ENCODE measurements at regions not wholly inside any gene's neighbourhood (a gene's known extent, or its start where the extent isn't known, plus 50 kb on each side); places are given as distances from the start of the nearest gene placed in this dataset.

DNA sequence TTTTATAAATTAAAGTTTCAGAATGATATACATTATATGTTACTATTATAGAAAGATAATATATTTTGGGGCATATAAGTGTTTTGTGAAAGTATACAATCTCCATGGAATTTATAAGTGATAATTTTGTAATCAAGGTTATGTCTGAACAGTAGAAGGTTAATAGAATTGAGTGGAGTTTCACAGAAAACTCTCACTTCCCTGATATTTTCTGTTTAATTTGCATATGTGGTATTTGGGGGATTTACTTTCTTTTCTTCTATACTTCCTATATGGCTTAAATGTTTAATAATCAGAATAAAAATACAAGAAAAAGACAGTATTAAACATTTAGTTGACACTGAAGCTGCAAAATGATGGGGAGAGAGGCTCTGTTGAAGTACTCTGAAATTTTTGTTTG lies 848.5 kb downstream of the DACH1 start:
- TF ChIP-seq, protein P1, sequence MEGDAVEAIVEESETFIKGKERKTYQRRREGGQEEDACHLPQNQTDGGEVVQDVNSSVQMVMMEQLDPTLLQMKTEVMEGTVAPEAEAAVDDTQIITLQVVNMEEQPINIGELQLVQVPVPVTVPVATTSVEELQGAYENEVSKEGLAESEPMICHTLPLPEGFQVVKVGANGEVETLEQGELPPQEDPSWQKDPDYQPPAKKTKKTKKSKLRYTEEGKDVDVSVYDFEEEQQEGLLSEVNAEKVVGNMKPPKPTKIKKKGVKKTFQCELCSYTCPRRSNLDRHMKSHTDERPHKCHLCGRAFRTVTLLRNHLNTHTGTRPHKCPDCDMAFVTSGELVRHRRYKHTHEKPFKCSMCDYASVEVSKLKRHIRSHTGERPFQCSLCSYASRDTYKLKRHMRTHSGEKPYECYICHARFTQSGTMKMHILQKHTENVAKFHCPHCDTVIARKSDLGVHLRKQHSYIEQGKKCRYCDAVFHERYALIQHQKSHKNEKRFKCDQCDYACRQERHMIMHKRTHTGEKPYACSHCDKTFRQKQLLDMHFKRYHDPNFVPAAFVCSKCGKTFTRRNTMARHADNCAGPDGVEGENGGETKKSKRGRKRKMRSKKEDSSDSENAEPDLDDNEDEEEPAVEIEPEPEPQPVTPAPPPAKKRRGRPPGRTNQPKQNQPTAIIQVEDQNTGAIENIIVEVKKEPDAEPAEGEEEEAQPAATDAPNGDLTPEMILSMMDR (IDR thresholded peaks at IDR 0.05) = no peak
- no peak for TF ChIP-seq ZFX (IDR thresholded peaks at IDR 0.05; ENCODE audit: borderline replicate concordance)
- no peak overlapping the region for H3K27ac ChIP-seq

DNA sequence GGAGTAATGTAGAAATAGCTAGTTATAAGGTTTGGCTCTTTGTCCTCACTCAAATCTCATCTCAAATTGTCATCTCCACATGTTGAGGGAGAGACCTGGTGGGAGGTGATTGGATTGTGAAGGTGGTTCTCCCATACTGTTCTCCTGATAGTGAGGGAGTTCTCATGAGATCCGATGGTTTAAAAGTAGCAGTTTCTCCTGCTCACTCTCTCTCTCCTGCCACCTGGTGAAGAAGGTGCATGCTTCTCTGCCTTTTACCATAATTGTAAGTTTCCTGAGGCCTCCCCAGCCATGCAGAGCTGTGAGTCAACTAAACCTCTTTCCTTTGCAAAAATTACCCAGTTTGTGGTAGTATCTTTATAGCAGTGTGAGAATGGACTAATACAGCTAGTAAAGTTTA lies 849.4 kb downstream of the DACH1 start:
- TF ChIP-seq, protein P1 (IDR thresholded peaks at IDR 0.05) = peak; percentile 28; the same call in 1 of the 2 replicates
- TF ChIP-seq ZFX (IDR thresholded peaks at IDR 0.05; ENCODE audit: borderline replicate concordance) = no peak
- no peak overlapping the region for H3K27ac ChIP-seq

DNA sequence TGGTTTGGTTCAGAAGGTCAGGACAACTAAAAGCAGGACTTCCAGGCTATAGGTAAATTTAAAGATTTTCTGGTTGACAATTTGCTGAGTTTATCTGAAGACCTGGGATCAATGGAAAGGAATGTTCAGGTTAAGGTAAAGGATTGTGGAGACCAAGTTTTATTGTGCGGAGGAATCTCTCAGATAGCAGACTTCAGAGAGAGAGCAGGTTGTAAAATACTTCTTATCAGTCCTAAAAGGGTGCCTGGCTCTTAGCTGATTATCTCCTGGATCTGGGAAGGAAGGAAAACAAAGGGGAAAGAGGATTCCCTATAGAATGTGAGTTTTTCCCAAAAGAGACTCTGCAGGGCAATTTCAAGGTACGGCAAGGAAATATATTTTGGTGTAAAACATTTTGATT lies 851.5 kb downstream of the DACH1 start:
- no peak for TF ChIP-seq ZFX (IDR thresholded peaks at IDR 0.05; ENCODE audit: borderline replicate concordance)
- TF ChIP-seq, protein P1 (IDR thresholded peaks at IDR 0.05) = no peak
- H3K27ac ChIP-seq = no peak overlapping the region

DNA sequence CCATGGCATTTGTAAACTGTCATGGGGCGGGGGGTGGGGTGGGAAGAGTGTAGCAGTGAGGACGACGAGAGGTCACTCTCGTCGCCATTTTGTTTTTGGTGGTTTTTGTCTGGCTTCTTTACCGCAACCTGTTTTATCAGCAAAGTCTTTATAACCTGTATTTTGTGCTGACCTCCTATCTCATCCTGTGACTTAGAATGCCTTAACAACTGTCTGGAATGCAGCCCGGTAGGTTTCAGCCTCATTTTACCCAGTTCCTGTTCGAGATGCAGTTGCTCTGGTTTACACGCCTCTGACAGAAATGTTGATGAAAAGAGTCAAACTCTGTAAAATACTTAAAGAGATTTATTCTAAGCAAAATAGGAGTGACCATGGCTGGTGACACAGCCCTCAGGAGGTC lies 852.0 kb downstream of the DACH1 start:
- TF ChIP-seq, protein P1 (IDR thresholded peaks at IDR 0.05) = no peak
- no peak for TF ChIP-seq ZFX (IDR thresholded peaks at IDR 0.05; ENCODE audit: borderline replicate concordance)
- no peak overlapping the region for H3K27ac ChIP-seq

DNA sequence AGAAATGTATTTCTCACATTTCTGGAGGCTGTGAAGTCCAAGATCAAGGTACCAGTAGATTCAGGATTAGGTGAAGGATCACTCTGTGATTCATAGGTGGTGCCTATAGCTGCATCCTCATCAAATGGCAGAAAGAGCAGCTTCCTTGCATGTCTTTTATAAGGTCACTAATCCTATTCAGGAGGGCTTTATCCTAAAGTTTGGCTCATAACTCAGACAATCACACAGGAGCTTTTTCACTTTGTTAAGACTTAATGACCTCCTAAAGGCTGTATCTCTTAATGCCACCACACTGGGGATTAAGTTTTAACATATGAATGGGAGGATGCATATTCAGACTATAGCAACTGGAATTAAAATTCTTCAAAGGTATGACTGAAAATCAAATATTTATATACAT lies 861.1 kb downstream of the DACH1 start:
- no peak for TF ChIP-seq ZFX (IDR thresholded peaks at IDR 0.05; ENCODE audit: borderline replicate concordance)
- TF ChIP-seq, protein P1 (IDR thresholded peaks at IDR 0.05) = no peak
- no peak overlapping the region for H3K27ac ChIP-seq

DNA sequence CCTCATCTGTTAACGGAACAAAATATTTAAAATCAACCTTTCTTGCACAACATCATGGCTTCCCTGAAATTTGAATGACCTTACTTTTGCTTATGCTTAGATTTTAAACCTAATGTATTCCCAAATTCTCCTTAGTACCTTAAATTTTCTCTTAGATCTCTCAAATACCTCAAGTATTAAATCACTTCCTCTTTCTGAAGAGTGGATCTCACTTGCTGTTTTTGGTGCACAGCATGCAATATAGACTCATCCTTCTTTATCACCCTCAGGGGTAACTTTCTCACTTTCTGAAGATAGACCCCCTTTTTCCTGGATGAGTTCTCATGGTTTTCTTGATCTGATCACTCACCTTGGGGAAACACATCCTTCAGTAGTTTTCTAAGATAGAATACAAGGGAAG lies 871.7 kb downstream of the DACH1 start:
- no peak overlapping the region for H3K27ac ChIP-seq
- no peak for TF ChIP-seq ZFX (IDR thresholded peaks at IDR 0.05; ENCODE audit: borderline replicate concordance)
- TF ChIP-seq, protein P1 (IDR thresholded peaks at IDR 0.05) = no peak

DNA sequence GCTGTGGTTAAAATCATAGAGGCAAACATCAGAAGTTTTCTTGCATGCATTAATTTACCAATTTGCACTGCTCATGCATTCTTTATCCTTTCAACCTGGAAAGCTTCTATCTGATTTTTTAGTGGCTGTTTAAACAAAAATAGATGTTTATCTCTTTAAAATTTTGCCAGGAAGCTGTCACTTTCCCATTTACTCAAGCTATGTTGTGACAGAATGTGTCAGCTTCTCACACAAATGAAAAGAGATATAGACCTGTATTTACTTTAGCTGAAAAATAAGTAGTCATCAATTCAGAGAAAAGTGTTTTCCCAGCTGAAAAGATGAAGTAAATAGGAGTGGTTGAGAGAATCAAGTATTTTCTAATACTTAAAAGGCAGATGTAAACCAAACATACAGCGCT lies 872.8 kb downstream of the DACH1 start:
- no peak for TF ChIP-seq ZFX (IDR thresholded peaks at IDR 0.05; ENCODE audit: borderline replicate concordance)
- TF ChIP-seq, protein P1 (IDR thresholded peaks at IDR 0.05) = no peak

More for the DNA sequence above, 872.8 kb downstream of the DACH1 start:
- H3K27ac ChIP-seq = no peak overlapping the region
